ENCODE measurements at regions not wholly inside any gene's neighbourhood (a gene's known extent, or its start where the extent isn't known, plus 50 kb on each side); places are given as distances from the start of the nearest gene placed in this dataset.

- TF ChIP-seq ETV6 (CRISPR knock-in tag; IDR thresholded peaks at IDR 0.05), result no peak
- no peak for TF ChIP-seq IRF2 (CRISPR knock-in tag; IDR thresholded peaks at IDR 0.05; ENCODE audit: borderline replicate concordance, low read depth)
- no peak for TF ChIP-seq ZNF671 (CRISPR knock-in tag; IDR thresholded peaks at IDR 0.05)
- no peak for TF ChIP-seq RORB (CRISPR knock-in tag; IDR thresholded peaks at IDR 0.05)
- no peak for TF ChIP-seq PRRX2 (CRISPR knock-in tag; IDR thresholded peaks at IDR 0.05)
- no peak for TF ChIP-seq ZNF512 (CRISPR knock-in tag; IDR thresholded peaks at IDR 0.05; ENCODE audit: borderline replicate concordance)
Measured at GRCh38 chr6:79821859-79822258, 125.5 kb downstream of the ELOVL4 start (continued).

- Mint-ChIP-seq H3K27me3 (ENCODE audit: low read depth) (no peaks in the 10 kb centered on the region), H3K36me3 (no peaks in the 10 kb centered on the region), H3K4me1 (peaks cover 7% of the 10 kb centered on the region), H3K27ac (no peak overlapping the region), H3K9me3 (peaks cover 8% of the 10 kb centered on the region), H3K4me3 (no peak overlapping the region)
- no peak for ATAC-seq
- TF ChIP-seq FOXJ3 (CRISPR knock-in tag; IDR thresholded peaks at IDR 0.05; ENCODE audit: borderline replicate concordance) (no peak), TP53 (CRISPR knock-in tag; IDR thresholded peaks at IDR 0.05) (no peak), SMAD3 (CRISPR knock-in tag; IDR thresholded peaks at IDR 0.05; ENCODE audit: borderline replicate concordance) (no peak), MLX (CRISPR knock-in tag; IDR thresholded peaks at IDR 0.05) (no peak), ZBTB43 (CRISPR knock-in tag; IDR thresholded peaks at IDR 0.05) (no peak), ATF6 (CRISPR knock-in tag; IDR thresholded peaks at IDR 0.05) (no peak), ARID4B (CRISPR knock-in tag; IDR thresholded peaks at IDR 0.05; ENCODE audit: borderline replicate concordance) (no peak), ZNF512 (CRISPR knock-in tag; IDR thresholded peaks at IDR 0.05; ENCODE audit: borderline replicate concordance) (no peak), ZBTB21 (CRISPR knock-in tag; IDR thresholded peaks at IDR 0.05; ENCODE audit: borderline replicate concordance) (no peak), ZNF138 (CRISPR knock-in tag; conservative IDR thresholded peaks at IDR 0.05) (no peak), CDX4 (CRISPR knock-in tag; IDR thresholded peaks at IDR 0.05; ENCODE audit: borderline replicate concordance) (no peak), TEAD1 (CRISPR knock-in tag; IDR thresholded peaks at IDR 0.05) (no peak), GTF2I (CRISPR knock-in tag; conservative IDR thresholded peaks at IDR 0.05) (no peak), ZNF671 (CRISPR knock-in tag; IDR thresholded peaks at IDR 0.05) (no peak), SMAD4 (CRISPR knock-in tag; IDR thresholded peaks at IDR 0.05) (no peak), IRF2 (CRISPR knock-in tag; IDR thresholded peaks at IDR 0.05; ENCODE audit: borderline replicate concordance, low read depth) (no peak), PRRX2 (CRISPR knock-in tag; IDR thresholded peaks at IDR 0.05) (no peak), ATF1 (CRISPR knock-in tag; IDR thresholded peaks at IDR 0.05) (no peak), USF1 (CRISPR knock-in tag; IDR thresholded peaks at IDR 0.05) (no peak), ZNF121 (CRISPR knock-in tag; IDR thresholded peaks at IDR 0.05) (no peak)
- ChIA-PET POLR2A (no interaction called here), CTCF (interaction anchor here (0.8 to 0.9 kb wide), 2 partner anchors 40 to 50 kb away, joined by 3 to 4 read pairs; no protein-coding TSS in a partner anchor)
- DNase-seq (ENCODE audit: low spot score), result no peak
Measured at GRCh38 chr6:79818471-79818870, 128.9 kb downstream of the ELOVL4 start.
